RWPE2 (cell line): ENCODE measurements at regions not wholly inside any gene's neighbourhood (a gene's known extent, or its start where the extent isn't known, plus 50 kb on each side); places are given as distances from the start of the nearest gene placed in this dataset.
A peak's percentile ranks its signal among the peaks of the same experiment; 100 is the strongest.

ENCODE experiments used
- ATAC-seq: fragments of 200-7000 bp; cut with Tn5 transposase; 3 replicates; pipeline ENCODE4 v1.9.1; 2021; ENCODE audit warnings: low read depth
- DNase-seq: peaks from one replicate; pipeline ENCODE4 v3.0.0-alpha.2; 2020; ENCODE audit warnings: low spot score
- H3K27ac ChIP-seq: fragments of 450-650 bp; 2 replicates; pipeline ENCODE4 v1.5.1; 2017; ENCODE audit warnings: mild to moderate bottlenecking; ENCODE audit not compliant: poor library complexity, severe bottlenecking
- H3K27me3 ChIP-seq: fragments of 250-450 bp; sonication (Bioruptor Pico); 2 replicates; pipeline ENCODE4 v1.5.1; 2021; ENCODE audit warnings: mild to moderate bottlenecking, moderate library complexity; ENCODE audit not compliant: insufficient read depth, poor library complexity, severe bottlenecking
- H3K36me3 ChIP-seq: fragments of 250-450 bp; sonication (Bioruptor Pico); 2 replicates; pipeline ENCODE4 v1.5.1; 2020; ENCODE audit warnings: low read depth, mild to moderate bottlenecking, moderate library complexity
- H3K4me1 ChIP-seq: fragments of 250-450 bp; sonication (Bioruptor Pico); 2 replicates; pipeline ENCODE4 v1.5.1; 2021; ENCODE audit warnings: mild to moderate bottlenecking, moderate library complexity; ENCODE audit not compliant: insufficient read depth, poor library complexity, severe bottlenecking
- H3K4me3 ChIP-seq: fragments of 250-450 bp; sonication (Bioruptor Pico); 2 replicates; pipeline ENCODE4 v1.5.1; 2021; ENCODE audit warnings: mild to moderate bottlenecking, moderate library complexity; ENCODE audit not compliant: severe bottlenecking
- H3K9me3 ChIP-seq: fragments of 250-450 bp; sonication (Bioruptor Pico); 2 replicates; pipeline ENCODE4 v1.5.1; 2021; ENCODE audit warnings: mild to moderate bottlenecking, moderate library complexity; ENCODE audit not compliant: severe bottlenecking
- CTCF ChIP-seq: fragments of 450-650 bp; IDR thresholded peaks from one replicate; pipeline ENCODE4 v1.5.1; 2017; ENCODE audit warnings: mild to moderate bottlenecking, moderate library complexity; ENCODE audit not compliant: poor library complexity, severe bottlenecking

GRCh38 chr20:60389882-60390281, 431.7 kb downstream of the CDH26 start:
- Histone ChIP-seq H3K4me3 (no peak overlapping the region), H3K36me3 (no peaks in the 10 kb centered on the region), H3K27ac (no peak overlapping the region), H3K9me3 (no peaks in the 10 kb centered on the region), H3K4me1 (no peaks in the 10 kb centered on the region), H3K27me3 (peaks cover 96% of the 10 kb centered on the region)
- DNase-seq (peak; percentile 34), ATAC-seq (no peak)
- no peak for TF ChIP-seq CTCF

- Histone ChIP-seq H3K9me3 (no peaks in the 10 kb centered on the region), H3K36me3 (no peaks in the 10 kb centered on the region), H3K27me3 (peaks cover 96% of the 10 kb centered on the region), H3K4me1 (no peaks in the 10 kb centered on the region), H3K27ac (no peak overlapping the region), H3K4me3 (no peak overlapping the region)
- no peak for TF ChIP-seq CTCF
- DNase-seq (peak; percentile 69), ATAC-seq (no peak)
Measured at GRCh38 chr20:60395991-60396390, 437.8 kb downstream of the CDH26 start.

- no peak for ATAC-seq
- Histone ChIP-seq H3K36me3 (no peaks in the 10 kb centered on the region), H3K9me3 (no peaks in the 10 kb centered on the region), H3K27me3 (peaks cover 87% of the 10 kb centered on the region), H3K27ac (no peak overlapping the region), H3K4me3 (no peak overlapping the region), H3K4me1 (no peaks in the 10 kb centered on the region)
- no peak for DNase-seq
- no peak for TF ChIP-seq CTCF
Measured at GRCh38 chr20:60400567-60400966, 442.3 kb downstream of the CDH26 start.

GRCh38 chr20:60402189-60403058, 444.2 kb downstream of the CDH26 start:
- no peak overlapping the region for H3K4me3 ChIP-seq
- no peaks in the 10 kb centered on the region for H3K36me3 ChIP-seq
- H3K27me3 ChIP-seq, result peaks cover 88% of the 10 kb centered on the region
- H3K27ac ChIP-seq, result no peak overlapping the region
- DNase-seq (no peak), ATAC-seq (no peak; the same call in 2 of the 3 replicates)
- no peaks in the 10 kb centered on the region for H3K4me1 ChIP-seq
- TF ChIP-seq CTCF, result no peak
- no peaks in the 10 kb centered on the region for H3K9me3 ChIP-seq
